ENCODE measurements at regions not wholly inside any gene's neighbourhood (a gene's known extent, or its start where the extent isn't known, plus 50 kb on each side); places are given as distances from the start of the nearest gene placed in this dataset.

GRCh38 chr6:85118652-85119235 lies 331.1 kb upstream of the NT5E start:
- no peak for TF ChIP-seq ZNF274 (IDR thresholded peaks at IDR 0.05; ENCODE audit: low read depth, low read length)
- TF ChIP-seq YY1 (IDR thresholded peaks at IDR 0.05; ENCODE audit: insufficient read depth, insufficient read length) = no peak
- TF ChIP-seq SUZ12 (IDR thresholded peaks at IDR 0.05; ENCODE audit: extremely low read depth, insufficient read depth, insufficient read length) = no peak
